Heart left ventricle (tissue), 16 donors: ENCODE measurements at regions not wholly inside any gene's neighbourhood (a gene's known extent, or its start where the extent isn't known, plus 50 kb on each side); places are given as distances from the start of the nearest gene placed in this dataset.

Source experiments
- ATAC-seq, 4 donors: fragments of 200-7000 bp; cut with Tn5 transposase; one replicate each; pipeline ENCODE4 v1.9.1; 2020 to 2022; ENCODE audit warnings: moderate library complexity in 4 of 4, mild to moderate bottlenecking in 3 of 4, moderate number of reproducible peaks in 1 of 4
- DNase-seq, 5 donors: peaks; one replicate each; pipeline ENCODE4 v3.0.0-alpha.2; 2020
- H3K27ac ChIP-seq, 12 donors: fragments of 200-600 bp; sonication (generic) in 4 of 12; one replicate each; pipeline versions ENCODE4 v1.5.0 to v1.8.0; 2016 to 2022; ENCODE audit warnings: mild to moderate bottlenecking in 2 of 12
- H3K27me3 ChIP-seq, 9 donors: fragments of 200-600 bp; sonication (generic) in 2 of 9; one replicate each; pipeline versions ENCODE4 v1.5.1 to v1.8.0; 2016 to 2022; ENCODE audit warnings: mild to moderate bottlenecking in 3 of 9
- H3K36me3 ChIP-seq, 9 donors: fragments of 200-600 bp; sonication (generic) in 2 of 9; one replicate each; pipeline versions ENCODE4 v1.5.0 to v1.8.0; 2018 to 2022; ENCODE audit warnings: mild to moderate bottlenecking in 2 of 9
- H3K4me1 ChIP-seq, 12 donors: fragments of 200-600 bp; sonication (generic) in 4 of 12; one replicate each; pipeline versions ENCODE4 v1.5.0 to v1.8.0; 2016 to 2022; ENCODE audit warnings: mild to moderate bottlenecking in 3 of 12
- H3K4me3 ChIP-seq, 12 donors: fragments of 200-600 bp; sonication (generic) in 4 of 12; one replicate each; pipeline versions ENCODE4 v1.5.0 to v1.8.0; 2017 to 2022; ENCODE audit warnings: mild to moderate bottlenecking in 9 of 12, moderate library complexity in 4 of 12
- H3K9me3 ChIP-seq, 12 donors: fragments of 200-600 bp; sonication (generic) in 4 of 12; one replicate each; pipeline versions ENCODE4 v1.5.0 to v1.8.0; 2016 to 2022; ENCODE audit warnings: mild to moderate bottlenecking in 1 of 12
- POLR2A ChIP-seq, 2 donors: fragments of 450-650 bp; IDR thresholded peaks; one replicate each; pipeline ENCODE4 v1.6.1; 2017; ENCODE audit warnings: antibody characterized with exemption in 2 of 2, mild to moderate bottlenecking in 2 of 2, moderate library complexity in 2 of 2
- WGBS, 4 donors: extraction: QIAGEN DNeasy Blood & Tissue Kit in 2 of 4; methylation state at CpG; one replicate each; pipeline versions ENCODE4 v1.1.5 to v1.1.7; 2013 to 2018; 5-methylcytosine and 5-hydroxymethylcytosine counted together
- intact Hi-C, 10 donors: fragments of 100-400 bp; cut with DNase I; formaldehyde crosslinking; loops; one replicate each; pipeline versions ENCODE4 v1.11.1 to v1.14.2; 2022
- TF ChIP-seq, protein P1 (sequence below), 12 donors: fragments of 200-600 bp; sonication (generic) in 4 of 12; IDR thresholded peaks; one replicate each; pipeline versions ENCODE4 v1.5.0 to v1.8.0; 2018 to 2022; ENCODE audit warnings: antibody characterized with exemption in 12 of 12, mild to moderate bottlenecking in 5 of 12
- donor health status: ischemic (EF 13 %, LVEDD 7.1; RV severe dilation, severe dysfunction).
- donor health status: healthy with polysubstance abuse.
- donor health status: DM: no; HTN: yes; CAD: no.
- donor health status: DM: no; HTN: no; CAD: no.
- donor health status: ischemic (EF 25% LVEDD 6.9; RV normal size, moderate dysfunction).
- donor health status: ischemic (EF 25% LVEDD 5.7; RV mildly dilated, moderate dysfunction).
- donor health status: healthy.
- donor health status: DM: yes; HTN: yes; CAD: no.
- donor health status: ischemic (EF 35%, LVEDD 5.7; RV mildly dilated, moderate dysfunction).
- donor health status: nonischemic (EF 11% LVEDD 7.7; RV severe dilation, severe dysfunction).
- donor health status: DM: yes; HTN: yes; CAD: no.
- donor health status: PGD.
- donor health status: ischemic (EF 29% LVEDD 5.4; RV normal size, mild dysfunction).
- donor health status: nonischemic (EF 23%, LVEDD 6.1; RV moderate dilation, normal function).

DNA sequence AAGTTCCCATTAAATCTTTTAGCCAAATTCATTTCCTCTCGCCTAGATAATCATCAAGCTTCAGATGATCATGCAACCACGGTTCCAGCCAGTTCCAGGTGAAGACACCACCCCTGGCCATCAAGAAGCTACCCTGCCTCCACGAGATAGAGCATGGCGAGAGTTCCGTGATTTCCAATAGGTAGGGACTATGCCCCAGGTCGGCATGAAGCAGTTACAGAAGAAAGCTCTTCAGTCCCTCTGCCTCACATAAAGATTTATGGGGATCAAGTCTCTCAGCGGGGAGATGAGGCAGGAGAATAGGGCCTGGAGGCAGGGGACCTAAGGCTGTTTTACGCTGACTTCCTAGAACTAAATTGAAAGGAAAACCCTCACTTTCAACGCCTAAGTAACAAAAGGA lies 183.9 kb downstream of the OR13H1 start:
- TF ChIP-seq POLR2A (IDR thresholded peaks at IDR 0.05): no peak
- TF ChIP-seq, protein P1, sequence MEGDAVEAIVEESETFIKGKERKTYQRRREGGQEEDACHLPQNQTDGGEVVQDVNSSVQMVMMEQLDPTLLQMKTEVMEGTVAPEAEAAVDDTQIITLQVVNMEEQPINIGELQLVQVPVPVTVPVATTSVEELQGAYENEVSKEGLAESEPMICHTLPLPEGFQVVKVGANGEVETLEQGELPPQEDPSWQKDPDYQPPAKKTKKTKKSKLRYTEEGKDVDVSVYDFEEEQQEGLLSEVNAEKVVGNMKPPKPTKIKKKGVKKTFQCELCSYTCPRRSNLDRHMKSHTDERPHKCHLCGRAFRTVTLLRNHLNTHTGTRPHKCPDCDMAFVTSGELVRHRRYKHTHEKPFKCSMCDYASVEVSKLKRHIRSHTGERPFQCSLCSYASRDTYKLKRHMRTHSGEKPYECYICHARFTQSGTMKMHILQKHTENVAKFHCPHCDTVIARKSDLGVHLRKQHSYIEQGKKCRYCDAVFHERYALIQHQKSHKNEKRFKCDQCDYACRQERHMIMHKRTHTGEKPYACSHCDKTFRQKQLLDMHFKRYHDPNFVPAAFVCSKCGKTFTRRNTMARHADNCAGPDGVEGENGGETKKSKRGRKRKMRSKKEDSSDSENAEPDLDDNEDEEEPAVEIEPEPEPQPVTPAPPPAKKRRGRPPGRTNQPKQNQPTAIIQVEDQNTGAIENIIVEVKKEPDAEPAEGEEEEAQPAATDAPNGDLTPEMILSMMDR (IDR thresholded peaks at IDR 0.05): no peak
- Histone ChIP-seq H3K36me3 (no peaks in the 10 kb centered on the region), H3K27me3 (no peaks in the 10 kb centered on the region), H3K4me1 (peaks cover 0 to 5% (median 0%) of the 10 kb centered on the region in 12 donors), H3K27ac (peak overlapping the region in 1 of 12 donors; percentile 92), H3K9me3 (peaks cover 0 to 14% (median 0%) of the 10 kb centered on the region in 12 donors), H3K4me3 (peak overlapping the region in 4 of 12 donors; percentile 33 to 61 (median 52))
- DNase-seq (no peak), ATAC-seq (no peak)
- 72 to 87% (median 80%) methylated on average over 9 of the region's 9 CpGs for WGBS, 4 donors
- intact Hi-C loops: loop anchor here in 1 of 10 donors (2.0 kb wide), 1 partner anchor 35 kb away; no protein-coding TSS in a partner anchor

DNA sequence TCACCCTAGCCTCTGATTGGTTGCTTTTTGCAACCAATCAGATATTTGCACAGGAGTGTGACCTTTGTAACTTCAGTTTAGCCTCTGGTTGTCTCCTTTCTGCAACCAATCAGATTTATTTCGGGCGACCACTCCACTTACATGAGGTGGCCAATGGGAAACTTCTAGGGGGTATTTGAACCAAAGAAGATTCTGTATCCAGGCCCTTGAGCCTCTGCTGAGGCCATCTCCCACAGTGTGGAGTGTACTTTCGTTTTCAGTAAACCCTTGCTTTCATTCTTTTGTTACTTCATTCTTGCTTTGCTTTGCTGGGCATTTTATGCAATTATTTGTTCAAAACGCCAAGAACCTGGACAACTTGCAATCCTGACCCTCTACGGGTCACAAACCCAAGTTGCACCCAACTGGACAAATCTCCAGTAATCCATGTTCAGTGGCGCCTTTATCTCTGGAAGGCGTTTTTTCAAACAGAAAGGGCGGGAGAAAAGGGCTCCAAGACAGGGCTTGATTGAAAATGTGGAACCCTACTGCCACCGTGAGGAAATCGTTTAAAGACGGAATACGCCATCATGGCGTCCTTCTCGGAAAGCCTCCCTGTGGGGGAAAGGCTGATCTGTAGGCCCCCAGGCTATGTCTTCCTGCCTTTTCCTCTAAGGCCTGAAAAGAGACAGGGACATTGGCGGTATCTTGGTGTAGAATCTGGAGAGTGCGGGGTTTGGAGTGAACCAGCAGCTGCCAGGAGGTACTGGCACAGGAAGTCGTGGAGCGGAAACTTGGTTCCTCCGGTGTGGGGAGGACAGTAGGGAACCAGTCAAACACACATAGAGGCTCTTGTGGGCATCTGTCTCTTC lies 184.6 kb downstream of the OR13H1 start:
- no peaks in the 10 kb centered on the region for H3K27me3 ChIP-seq
- H3K9me3 ChIP-seq: peaks cover 0 to 14% (median 0%) of the 10 kb centered on the region in 12 donors
- no peaks in the 10 kb centered on the region for H3K36me3 ChIP-seq
- 38 to 96% (median 67%) methylated on average over 19 of the region's 19 CpGs for WGBS, 4 donors
- peak overlapping the region in 4 of 12 donors; percentile 33 to 61 (median 52) for H3K4me3 ChIP-seq
- intact Hi-C loops: loop anchor here in 1 of 10 donors (2.0 kb wide), 1 partner anchor 34 kb away; no protein-coding TSS in a partner anchor
- peak overlapping the region in 6 of 12 donors; percentile 28 to 95 (median 86) for H3K27ac ChIP-seq
- DNase-seq (peak in 2 of 5 donors; percentile 70 to 73), ATAC-seq (peak in 2 of 4 donors; percentile 92 to 93)
- peaks cover 0 to 5% (median 0%) of the 10 kb centered on the region in 12 donors for H3K4me1 ChIP-seq
- TF ChIP-seq, protein P1 (IDR thresholded peaks at IDR 0.05): peak in 4 of 12 donors; percentile 37 to 56 (median 48)
- no peak for TF ChIP-seq POLR2A (IDR thresholded peaks at IDR 0.05)

DNA sequence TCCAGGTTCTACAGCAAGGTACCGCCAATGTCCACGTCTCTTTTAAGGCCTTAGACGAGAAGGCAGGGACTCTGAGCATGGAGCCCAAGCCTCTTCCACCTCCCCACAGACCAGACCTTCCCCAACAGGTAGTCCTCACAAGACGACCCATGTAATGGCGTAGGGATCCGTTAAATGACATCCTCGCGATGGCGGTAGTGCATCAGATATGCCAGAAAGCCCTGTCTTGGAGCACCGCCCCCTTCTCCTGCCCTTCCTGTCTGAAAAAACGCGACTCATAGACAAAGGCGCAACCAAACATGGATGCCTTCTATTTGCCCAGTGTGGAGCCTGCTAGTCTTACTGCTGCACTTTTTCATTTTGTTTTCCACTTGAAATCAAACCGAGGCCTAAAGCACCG lies 185.4 kb downstream of the OR13H1 start:
- peak in 2 of 4 donors; percentile 94 to 95 for ATAC-seq
- peak overlapping the region in 5 of 12 donors; percentile 70 to 95 (median 88) for H3K27ac ChIP-seq
- 46 to 95% (median 77%) methylated on average over 15 of the region's 15 CpGs for WGBS, 4 donors
- H3K4me3 ChIP-seq: peak overlapping the region in 4 of 12 donors; percentile 33 to 61 (median 52)
- TF ChIP-seq, protein P1 (IDR thresholded peaks at IDR 0.05): peak in 3 of 12 donors; percentile 10 to 27 (median 22)
- no peak for TF ChIP-seq POLR2A (IDR thresholded peaks at IDR 0.05)
- peak in 2 of 5 donors; percentile 89 to 90 for DNase-seq
- H3K4me1 ChIP-seq: peaks cover 0 to 8% (median 0%) of the 10 kb centered on the region in 12 donors
- intact Hi-C loops: loop anchor here in 1 of 10 donors (2.0 kb wide), 1 partner anchor 34 kb away; no protein-coding TSS in a partner anchor
- no peaks in the 10 kb centered on the region for H3K27me3 ChIP-seq
- no peaks in the 10 kb centered on the region for H3K36me3 ChIP-seq
- H3K9me3 ChIP-seq: peaks cover 0 to 14% (median 0%) of the 10 kb centered on the region in 12 donors

DNA sequence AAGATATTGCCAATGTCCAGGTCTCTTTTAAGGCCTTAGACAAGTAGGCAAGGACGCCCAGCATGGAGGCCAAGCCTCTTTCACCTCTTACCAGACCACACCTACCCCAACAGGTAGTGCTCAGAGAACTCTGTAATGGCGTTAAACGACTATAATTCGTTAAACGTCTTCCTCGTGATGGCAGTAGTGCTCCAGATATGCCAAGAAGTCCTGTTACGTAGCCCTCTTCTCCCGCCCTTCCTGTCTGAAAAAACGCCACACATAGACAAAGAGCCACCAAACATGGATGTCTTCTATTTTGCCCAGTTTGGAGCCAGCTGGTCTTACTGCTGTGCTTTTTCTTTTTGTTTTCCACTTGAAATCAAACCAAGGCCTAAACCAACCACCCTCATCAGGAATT lies 190.7 kb downstream of the OR13H1 start:
- H3K9me3 ChIP-seq: peaks cover 0 to 6% (median 0%) of the 10 kb centered on the region in 12 donors
- peak in 2 of 5 donors; percentile 80 to 88 for DNase-seq
- H3K4me3 ChIP-seq: peak overlapping the region in 3 of 12 donors; percentile 26 to 35 (median 33)
- peak in 2 of 4 donors; percentile 88 to 95 for ATAC-seq
- peaks cover 0 to 11% (median 0%) of the 10 kb centered on the region in 12 donors for H3K4me1 ChIP-seq
- no peaks in the 10 kb centered on the region for H3K27me3 ChIP-seq
- no peaks in the 10 kb centered on the region for H3K36me3 ChIP-seq
- H3K27ac ChIP-seq: peak overlapping the region in 1 of 12 donors; percentile 58
- no peak for TF ChIP-seq POLR2A (IDR thresholded peaks at IDR 0.05)
- TF ChIP-seq, protein P1 (IDR thresholded peaks at IDR 0.05): peak in 4 of 12 donors; percentile 16 to 39 (median 24)
- 57 to 95% (median 71%) methylated on average over 9 of the region's 9 CpGs for WGBS, 4 donors
- intact Hi-C loops: no loop called here
